H1 (cell line): ENCODE measurements at regions not wholly inside any gene's neighbourhood (a gene's known extent, or its start where the extent isn't known, plus 50 kb on each side); places are given as distances from the start of the nearest gene placed in this dataset.

Experiments
- ATF2 ChIP-seq: IDR thresholded peaks from 2 replicates; pipeline ENCODE4 v1.6.1; 2012; ENCODE audit warnings: low read length, inconsistent platforms
- CHD7 ChIP-seq: fragments of 300-600 bp; sonication (generic); IDR thresholded peaks from 2 replicates; pipeline ENCODE4 v1.7.1; 2012; ENCODE audit warnings: low read length, moderate library complexity, mild to moderate bottlenecking, inconsistent platforms; ENCODE audit not compliant: insufficient replicate concordance
- RFX5 ChIP-seq: IDR thresholded peaks from 2 replicates; pipeline ENCODE4 v1.6.1; 2011; ENCODE audit warnings: low read depth, low read length, improper control_type of control experiment, borderline replicate concordance
- RNF2 ChIP-seq: fragments of 200-900, 300-1000 bp; sonication (generic); IDR thresholded peaks from 2 replicates; pipeline ENCODE4 v1.7.1; 2016; ENCODE audit warnings: borderline replicate concordance, low read depth, mild to moderate bottlenecking, antibody characterized with exemption, low read length; ENCODE audit not compliant: poor library complexity, severe bottlenecking; ENCODE audit errors: missing control alignments
- SIX5 ChIP-seq: IDR thresholded peaks from 2 replicates; pipeline ENCODE4 v1.6.1; 2011; ENCODE audit warnings: mild to moderate bottlenecking, low read depth, low read length

GRCh38 chr20:17061715-17062114, 165.1 kb upstream of the PCSK2 start (continued):
- TF ChIP-seq CHD7 (no peak), RNF2 (no peak), ATF2 (no peak), RFX5 (no peak), SIX5 (no peak)
